HS-27A (cell line): ENCODE measurements at regions not wholly inside any gene's neighbourhood (a gene's known extent, or its start where the extent isn't known, plus 50 kb on each side); places are given as distances from the start of the nearest gene placed in this dataset.
A peak's percentile ranks its signal among the peaks of the same experiment; 100 is the strongest.

Experiments used
- DNase-seq: peaks from one replicate; pipeline ENCODE4 v3.0.0-alpha.2; 2012; ENCODE audit warnings: low read depth, missing footprints

DNA sequence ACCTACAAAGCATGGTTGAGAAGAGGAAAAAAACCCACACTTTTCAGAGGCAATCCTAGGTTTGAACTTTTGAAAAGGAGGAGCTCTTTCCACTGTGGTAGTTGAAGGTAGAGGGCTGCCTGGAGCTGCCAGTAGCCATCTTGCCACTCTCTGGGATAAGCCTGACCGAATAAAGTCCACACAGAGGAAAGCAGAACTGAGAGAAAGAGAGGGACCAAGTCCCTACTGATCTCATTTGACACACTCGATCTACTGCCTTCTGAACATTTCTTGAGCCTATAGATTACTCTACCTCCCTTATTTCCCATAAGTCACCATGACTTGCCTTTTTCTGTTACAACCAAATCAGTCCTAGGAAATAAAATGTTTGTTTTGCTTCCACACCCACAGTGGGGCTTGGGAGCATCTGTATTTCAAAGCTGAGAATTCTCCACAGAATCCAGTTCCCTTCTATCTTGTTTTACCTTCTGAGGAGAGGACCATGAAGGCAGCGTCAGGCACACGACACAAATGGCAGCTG lies 147.0 kb upstream of the PTPRK start:
- DNase-seq = no peak

DNA sequence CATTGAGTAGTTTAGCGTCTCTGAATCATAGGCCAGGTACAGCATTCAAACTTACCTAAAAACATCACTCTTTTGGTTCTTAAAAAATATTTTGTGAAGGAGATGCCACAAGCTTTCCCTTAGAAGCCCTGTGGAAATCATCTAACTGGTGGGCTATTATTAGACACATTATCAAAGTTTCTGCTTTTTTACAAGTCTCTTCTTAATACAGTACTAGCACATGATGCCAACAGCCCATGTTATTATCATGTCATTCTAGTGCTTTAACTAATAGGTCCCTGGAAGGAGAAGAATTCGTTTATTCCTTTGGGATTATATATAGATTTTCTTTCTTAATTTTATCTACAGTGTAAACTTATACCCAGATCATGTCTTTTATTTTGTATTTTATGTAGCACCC lies 146.0 kb upstream of the PTPRK start:
- no peak for DNase-seq

DNA sequence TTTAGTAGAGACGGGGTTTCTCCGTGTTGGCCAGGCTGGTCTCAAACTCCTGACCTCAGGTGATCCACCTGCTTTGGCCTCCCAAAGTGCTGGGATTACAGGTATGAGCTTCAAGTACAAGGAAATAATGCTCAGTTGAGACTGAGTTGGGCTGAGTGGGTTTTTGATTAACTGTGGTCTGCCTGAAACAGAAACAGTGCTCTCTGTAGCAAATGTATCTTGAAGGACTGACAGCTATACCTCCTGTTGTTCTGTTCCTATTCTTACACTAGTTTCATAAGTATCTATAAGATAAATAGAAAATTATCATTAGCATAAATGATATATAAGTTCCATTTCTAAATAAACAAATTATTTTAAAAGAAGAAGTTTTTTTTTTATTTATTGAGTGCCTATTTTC lies 142.8 kb upstream of the PTPRK start:
- DNase-seq = no peak

DNA sequence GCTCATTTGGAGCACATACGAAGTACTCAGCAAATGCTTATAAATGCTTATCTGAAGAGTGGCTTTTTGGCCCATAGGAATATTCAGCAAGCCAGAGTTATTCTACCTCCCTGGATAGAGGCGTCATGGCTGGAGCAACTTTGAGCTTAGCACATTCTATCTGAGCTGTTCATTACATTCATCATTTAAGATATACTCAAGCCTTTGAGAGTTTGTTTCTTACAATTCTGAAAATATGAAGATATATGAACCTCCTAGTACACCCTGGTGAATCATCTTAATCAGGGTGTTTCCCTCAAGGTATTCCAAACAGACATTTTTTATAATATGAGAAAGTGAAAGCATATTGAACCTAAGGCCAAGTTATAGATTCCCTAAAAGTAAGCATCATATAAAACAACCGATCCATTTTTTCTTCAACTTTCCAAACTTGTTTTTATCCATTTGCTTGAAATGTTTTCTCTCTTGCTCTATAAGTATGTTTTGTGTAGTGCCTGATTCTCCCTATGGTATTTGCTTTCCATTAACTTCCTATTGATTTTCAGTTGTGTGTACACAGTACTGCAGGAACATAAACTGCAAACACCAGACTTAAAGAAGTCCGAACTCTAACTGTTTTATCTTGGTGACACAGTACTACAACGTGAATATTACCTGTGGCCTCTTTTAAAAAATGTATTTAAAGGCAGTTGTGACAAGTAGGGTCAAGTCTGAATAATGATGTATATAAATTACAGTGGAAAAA lies 139.7 kb upstream of the PTPRK start:
- DNase-seq = no peak

DNA sequence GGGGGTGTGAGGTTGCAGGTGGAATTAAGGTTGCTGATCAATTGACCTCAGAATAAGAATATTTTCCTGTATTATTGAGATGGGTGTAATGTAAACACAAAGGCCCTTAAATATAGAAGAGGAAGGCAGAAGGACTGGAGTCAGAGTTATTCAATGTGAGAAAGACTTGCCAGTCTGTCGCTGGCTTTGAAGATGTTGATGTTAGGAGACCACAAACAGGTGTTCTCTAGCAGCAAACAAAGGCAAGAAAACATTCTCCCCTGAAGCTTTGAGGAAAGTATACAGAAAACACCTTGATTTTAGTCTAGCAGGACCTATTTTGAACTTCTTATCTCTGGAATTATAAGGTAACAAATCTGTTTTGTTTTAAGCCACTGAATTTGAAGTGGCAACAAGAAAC lies 138.9 kb upstream of the PTPRK start:
- DNase-seq = no peak

DNA sequence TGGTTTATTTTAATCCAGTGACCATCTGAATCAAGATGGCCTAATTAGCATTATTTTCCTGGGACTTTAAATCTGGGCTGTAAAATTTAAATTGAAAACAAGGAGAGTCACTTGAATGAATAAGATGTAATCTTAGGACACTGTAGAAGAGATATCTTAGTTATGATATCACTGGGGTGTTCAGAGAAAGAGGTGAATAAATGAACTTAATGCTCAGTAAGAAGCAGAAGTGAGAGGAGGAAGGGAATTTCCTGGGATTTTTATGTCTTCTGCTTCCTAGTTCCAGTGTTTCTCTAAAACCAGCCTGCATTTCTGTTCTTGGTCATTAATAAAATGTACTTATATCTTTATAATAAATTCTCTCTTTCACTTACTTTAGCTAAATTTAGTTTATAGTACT lies 136.8 kb upstream of the PTPRK start:
- DNase-seq = no peak

DNA sequence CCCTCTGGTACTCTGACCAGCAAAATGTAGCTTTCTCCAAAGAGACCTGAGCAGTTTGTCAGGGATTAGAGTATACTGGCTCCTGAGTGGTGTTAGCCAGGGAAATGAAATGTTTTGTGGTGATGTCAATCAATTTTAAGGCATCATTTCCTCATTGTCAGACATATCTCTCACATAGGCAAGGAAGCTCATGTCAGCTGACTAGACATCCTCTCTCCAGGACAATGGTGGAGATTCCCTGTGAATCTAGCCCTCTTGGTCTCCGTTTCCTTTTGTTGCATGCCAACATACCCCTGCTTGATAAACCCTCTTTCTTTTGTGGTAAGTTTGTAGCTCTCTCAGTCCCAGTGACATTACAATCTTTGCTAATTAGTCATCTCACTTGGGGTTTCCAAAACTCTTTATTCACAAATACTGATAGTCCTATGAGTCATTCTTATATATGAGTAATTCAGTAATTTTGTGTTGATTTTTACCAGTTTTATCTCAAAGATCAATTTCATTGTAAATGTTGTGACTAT lies 135.6 kb upstream of the PTPRK start:
- DNase-seq = peak; percentile 92

DNA sequence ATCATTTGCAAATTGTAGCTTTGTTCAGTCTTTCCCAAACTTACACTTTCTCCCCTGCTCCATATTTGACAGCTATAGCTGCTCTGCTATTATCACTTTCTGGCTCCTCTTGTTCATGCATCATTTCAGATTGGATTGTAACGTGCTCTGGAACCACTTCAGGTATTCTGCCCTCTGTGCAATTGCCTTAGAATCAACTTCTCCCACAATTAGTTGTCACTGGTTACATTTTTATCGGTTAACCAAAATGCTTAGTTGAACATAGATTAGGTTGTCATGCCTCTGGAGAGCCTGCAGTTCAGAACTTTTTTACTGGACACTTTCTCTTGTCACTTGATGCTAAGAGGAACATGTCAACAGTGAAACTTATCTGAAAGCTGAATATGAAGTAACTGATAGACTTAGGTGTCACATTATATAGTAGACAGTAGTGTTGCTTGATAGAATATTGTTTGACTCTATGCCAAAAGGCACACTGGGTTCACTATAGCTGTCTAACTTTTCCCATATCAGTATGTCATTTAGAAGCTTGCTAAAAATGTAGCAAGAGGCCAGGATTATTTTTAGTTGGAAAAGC lies 127.7 kb upstream of the PTPRK start:
- DNase-seq = no peak

DNA sequence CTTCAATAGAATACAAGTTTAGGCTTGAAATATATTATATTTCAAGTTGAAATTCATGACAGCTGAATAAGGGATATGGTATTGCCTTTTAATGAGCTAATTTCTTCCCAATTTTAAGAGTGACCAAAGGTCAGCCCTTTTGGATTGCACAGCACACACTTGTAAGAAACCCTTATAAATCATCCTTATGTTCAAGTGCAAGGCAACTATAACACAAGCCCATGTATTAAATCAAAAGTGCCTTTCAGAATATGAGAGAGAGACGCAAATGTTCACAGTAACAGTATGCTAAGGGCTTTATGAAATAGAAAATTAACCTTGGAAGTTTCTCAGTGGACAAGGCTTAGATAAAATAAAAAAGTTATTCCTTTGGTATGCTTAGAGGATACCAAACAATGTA lies 121.7 kb upstream of the PTPRK start:
- no peak for DNase-seq

DNA sequence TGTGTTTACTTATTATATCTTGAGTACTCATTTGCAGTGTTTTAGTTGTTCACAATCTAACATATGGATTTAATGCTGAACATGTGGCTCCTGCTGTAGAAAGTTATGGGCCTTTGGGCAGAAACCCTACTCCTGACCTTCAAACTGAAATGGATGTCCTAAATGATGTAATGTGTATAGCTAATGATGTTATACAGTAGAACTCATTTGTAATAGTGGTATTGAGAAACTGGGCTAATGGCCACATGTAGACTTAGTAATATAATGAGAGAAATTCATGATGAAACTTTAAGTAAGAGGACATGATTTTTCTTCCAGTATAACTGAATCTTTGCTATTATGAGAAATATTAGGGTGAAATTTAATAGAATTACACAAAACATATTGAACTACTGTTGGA lies 121.3 kb upstream of the PTPRK start:
- no peak for DNase-seq

DNA sequence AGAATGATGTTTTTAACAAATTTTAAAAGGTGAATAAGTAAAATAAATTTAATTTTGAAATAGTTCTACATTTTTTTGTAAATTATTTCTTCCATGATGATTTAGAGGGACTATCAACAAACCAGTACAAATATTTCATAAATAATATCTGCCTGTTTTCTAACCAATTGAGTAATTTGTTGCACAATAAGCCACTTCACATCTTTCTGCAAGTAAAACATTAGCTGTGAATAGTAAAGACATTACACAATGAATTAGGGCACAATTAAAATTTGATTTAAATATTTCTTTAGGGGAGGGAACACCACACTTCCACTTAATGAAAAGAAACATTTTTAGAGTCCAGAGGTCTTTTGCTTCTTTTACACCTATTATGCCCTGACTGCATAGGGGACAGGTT lies 118.4 kb upstream of the PTPRK start:
- no peak for DNase-seq

DNA sequence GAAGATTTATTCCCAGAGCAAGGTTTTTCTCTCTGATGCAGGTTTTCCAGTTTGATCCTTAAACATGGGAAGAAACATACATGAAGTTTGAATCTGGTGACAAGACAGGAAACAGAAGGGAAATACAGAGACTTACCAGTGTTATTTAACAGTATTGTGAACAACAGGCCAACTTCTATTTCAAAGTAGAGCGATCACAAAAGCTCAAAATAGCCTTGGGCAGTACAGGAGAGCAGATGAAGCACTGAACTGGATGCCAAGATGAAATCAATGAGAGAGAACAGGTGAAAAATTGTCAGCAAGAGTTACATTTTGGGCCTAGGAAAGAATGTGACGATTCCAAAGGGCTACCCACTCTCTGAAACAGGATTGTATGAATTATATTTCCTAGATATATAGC lies 114.8 kb upstream of the PTPRK start:
- DNase-seq = no peak

DNA sequence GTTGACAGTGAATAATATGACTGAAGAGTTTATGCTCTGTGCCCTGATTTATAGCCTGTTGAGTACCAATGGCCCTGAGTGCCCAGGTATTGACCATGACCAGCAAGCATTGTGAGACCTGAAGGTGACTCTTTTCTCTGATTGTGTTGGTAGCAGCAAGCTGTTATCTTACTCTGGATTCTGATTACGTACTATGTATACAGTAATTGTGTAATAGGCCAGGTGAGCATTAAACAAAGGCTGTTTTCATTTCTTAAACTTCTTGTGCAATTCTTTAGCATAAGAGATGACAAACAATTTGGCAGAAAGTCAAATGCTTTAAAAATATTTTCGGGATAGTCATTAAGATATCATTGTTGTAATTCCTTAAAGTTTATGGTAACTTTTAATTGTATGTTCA lies 111.7 kb upstream of the PTPRK start:
- DNase-seq = no peak

DNA sequence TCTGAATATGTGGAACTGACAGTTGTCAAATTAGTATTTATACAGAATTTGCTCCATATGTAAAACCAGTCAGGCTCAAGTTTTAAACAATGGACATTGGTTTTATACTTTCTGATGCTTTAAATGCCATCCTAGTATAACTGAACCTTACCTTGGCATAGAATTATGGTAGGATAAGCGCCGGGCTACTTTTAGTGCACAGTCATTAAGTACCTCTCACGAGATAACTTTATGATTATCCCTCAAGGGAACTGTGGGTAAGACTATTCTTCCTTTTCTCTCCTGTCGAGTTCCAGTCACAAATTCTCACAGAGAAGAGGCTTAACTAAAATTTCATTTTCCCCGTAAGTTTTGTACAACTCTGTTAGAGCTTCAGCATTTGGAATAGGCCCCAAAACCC lies 110.6 kb upstream of the PTPRK start:
- DNase-seq = no peak

DNA sequence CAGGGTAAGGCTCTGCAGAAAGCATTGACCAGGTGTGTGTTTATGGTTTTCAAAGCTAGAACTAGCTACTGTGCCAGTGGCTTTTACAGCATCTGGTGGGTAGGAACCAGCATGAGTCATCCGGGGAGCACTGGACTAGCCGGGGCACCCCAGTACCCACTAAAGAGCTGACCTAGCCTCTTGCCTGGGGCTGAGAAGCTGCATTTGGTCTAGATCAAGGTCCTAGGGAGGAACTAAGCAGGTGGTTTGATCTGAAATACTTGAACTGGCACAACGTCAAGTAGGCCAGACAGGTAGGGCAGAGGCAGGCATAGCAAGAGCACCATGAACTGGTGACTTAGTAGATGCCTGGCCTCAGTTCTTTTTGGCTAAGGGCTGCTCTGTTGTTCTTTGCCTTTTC lies 109.8 kb upstream of the PTPRK start:
- DNase-seq = no peak

DNA sequence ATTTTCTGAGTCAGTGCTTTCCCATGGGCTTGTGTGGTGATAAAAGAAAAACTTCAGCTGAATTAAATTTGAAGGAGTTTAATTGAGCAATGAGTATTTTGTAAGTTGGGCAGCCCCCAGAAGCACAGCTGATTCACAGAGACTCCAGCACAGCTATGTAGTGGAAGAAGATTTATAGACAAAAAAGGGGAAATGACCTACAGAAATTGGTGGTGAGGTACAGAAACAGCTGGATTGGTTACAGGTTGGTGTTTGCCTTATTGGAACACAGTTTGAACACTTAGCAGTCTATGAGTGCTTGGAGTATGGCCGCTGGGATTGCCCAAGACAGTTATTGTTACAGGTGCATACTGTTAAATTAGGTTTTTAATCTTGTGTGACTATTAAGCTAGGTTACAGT lies 96.9 kb upstream of the PTPRK start:
- no peak for DNase-seq

DNA sequence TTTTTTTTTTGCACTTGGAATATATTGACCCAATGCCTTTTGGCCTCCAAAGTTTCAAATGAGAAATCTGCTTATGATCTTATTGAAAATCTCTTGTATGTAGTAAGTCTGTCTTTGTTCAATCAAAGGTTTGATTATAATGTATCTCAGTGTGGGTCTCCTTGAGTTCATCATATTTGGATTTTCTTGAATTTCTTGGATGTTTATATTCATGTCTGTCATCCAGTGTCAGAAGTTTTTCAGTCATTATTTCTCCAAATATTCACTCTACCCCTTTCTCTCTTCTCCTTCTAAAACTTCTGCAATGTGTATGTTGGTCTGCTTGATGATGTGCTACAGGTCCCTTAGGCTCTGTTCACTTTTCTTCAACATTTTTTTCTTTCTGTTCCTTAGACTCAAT lies 95.9 kb upstream of the PTPRK start:
- no peak for DNase-seq

DNA sequence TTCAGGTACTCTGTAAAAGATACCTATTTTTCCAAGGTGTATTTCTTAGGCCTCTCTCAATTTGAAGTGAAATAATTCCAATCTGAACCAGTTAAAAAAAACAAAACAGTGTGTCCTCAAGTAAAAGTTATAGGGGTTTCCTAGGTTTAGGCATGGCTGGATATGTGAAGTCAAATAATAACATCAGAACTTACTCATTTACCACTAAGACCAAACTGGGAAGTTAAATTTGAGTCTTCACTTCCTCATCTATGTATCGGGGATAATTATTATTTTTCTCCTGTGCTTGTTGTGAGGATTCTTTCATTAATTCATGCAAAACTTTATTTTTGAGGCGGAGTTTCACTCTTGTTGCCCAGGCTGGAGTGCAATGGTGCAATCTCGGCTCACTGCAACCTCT lies 86.2 kb upstream of the PTPRK start:
- no peak for DNase-seq

DNA sequence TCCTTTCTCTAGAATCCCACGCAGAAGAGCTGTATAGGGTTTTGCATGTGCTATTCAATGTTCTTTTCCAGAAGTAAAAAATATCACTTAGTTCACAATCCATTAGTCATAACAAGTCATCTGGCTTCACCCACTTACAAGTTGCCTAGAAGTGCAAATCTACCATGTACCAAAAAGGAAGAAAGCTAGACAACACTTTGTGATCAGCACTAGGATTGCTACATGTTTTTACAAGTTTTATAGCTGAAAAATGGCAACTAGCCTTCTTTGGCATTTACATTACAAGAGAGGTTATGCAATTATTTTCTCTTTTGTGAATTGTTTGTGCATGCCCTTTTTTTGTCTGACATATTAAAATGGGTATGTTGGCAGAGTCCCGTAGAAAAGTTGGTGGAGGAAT lies 85.6 kb upstream of the PTPRK start:
- DNase-seq = no peak

DNA sequence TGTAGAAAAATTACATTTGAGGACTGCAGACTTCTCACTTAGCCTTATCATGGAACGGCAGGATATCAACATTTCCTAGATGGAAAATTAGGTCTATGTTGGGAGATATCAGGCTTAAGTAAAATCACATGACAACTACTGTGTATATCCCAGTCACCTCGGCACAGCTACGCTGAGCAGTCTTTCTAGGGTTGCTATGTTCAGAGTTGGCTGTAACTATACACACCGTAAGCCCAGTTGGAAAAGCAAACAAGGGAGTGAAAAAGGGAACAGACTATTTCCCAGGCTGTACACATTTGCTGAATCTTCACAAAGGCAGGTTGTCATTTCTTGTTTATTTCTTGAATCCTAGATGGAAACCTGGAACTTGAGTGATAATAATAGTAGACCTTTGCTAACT lies 80.7 kb upstream of the PTPRK start:
- no peak for DNase-seq

DNA sequence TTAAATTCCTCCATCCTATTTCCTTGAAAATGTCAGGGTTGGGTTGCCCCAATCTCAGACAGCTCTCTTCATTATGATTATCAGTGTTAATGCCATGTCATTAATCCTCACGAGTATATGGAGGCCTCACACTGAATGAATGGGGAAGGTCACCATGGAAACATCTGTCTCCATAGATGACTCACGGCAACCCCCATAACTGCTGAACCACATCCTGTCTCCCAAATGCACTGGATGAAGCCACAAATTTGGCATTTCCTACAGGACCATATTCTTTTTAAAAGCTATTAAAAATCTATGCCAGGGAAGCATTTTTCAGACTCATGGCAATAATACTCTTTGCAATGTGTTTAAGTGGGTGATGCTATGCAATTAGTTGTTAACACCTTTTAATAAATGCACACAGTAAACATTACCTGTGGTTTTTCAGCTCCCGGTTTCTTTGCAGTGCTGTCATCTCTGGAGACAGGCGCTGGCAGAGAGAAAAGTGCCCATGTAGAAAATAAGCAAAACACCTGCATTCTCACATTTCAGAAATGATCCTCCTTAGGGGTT lies 80.1 kb upstream of the PTPRK start:
- peak; percentile 91 for DNase-seq

DNA sequence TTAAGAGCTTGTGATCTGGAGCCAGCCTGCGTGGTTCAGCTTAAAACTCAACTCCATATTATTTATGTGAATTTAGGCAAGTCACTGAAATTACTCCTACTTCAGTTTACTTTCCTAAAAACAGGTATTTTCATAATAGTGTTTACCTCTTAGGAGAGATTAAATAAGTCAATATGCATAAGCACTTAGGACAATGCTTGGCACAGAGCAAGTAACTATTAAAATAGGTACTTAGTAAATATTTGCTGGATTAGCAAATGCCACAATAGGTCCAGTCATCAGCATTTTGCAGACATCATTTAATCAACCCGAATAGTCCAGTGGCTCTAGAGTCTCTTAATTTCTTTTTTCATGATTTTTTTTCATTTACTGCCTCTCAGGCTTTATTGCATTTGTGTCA lies 78.6 kb upstream of the PTPRK start:
- no peak for DNase-seq

DNA sequence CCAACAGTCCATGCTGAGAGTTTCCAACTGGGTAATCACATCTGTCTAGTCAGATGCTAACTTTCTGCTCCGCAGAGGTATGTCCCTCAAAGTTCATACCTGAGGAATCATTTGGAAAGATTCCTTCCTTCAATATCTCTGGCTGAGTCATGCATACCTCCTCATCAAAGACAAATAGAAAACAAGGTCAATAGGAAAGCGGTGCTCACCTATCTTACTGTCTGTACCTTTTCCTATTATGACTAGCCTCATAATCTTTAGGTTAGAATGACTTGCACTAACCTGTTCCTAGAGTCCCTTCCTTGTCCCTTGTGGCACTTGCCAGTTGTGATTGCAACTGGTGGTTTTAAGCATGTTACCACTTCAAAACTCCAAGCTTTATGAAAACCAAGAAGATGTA lies 78.2 kb upstream of the PTPRK start:
- DNase-seq = no peak

DNA sequence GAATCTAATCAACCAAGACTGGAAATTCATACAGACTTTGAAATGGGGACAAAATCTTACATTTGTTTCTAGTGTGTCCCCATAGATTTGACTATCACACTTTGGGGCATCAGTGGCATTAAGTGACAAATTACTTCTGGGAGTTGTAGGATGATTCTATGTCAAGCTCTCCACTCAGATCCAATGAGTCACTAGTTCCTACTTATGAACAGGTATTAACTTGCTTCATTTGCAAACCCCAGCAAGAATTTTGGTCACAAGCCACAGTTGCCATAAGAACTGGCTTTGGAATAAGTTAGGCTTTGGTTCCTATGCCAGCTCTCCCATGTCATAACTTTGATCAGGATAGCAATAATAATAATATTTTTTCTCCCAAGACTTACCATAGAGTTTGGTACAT lies 77.6 kb upstream of the PTPRK start:
- DNase-seq = no peak
